K562 (cell line): ENCODE measurements at regions not wholly inside any gene's neighbourhood (a gene's known extent, or its start where the extent isn't known, plus 50 kb on each side); places are given as distances from the start of the nearest gene placed in this dataset.

ENCODE experiments used
- ATAC-seq: fragments of 200-7000 bp; cut with Tn5 transposase; 3 replicates; pipeline ENCODE4 v1.9.1; 2020; ENCODE audit warnings: moderate library complexity
- BruUV-seq: library from RNA; stranded (reverse); fragments of 400-500 nt; replicated peaks from 2 replicates; lab custom pipeline; 2021; lab: Mats Ljungman, UMichigan
- CTCF ChIA-PET: fragments of 300-600 bp; formaldehyde crosslinking; extraction: SDS; loops from one replicate; lab custom pipeline; 2021; ENCODE audit warnings: low intra/inter-chr PET ratio; lab: Yijun Ruan, JAX
- POLR2A ChIA-PET: fragments of 300-600, 350-650 bp; sonication (Branson Sonifier 250); formaldehyde crosslinking; extraction: SDS; loops from one replicate; lab custom pipeline; 2021; ENCODE audit warnings: antibody characterized with exemption, inconsistent platforms; lab: Yijun Ruan, JAX
- DNase-seq, 4 experiments: peaks; one replicate each; pipeline versions ENCODE4 v3.0.0 to v3.0.0-alpha.2; 2011 to 2018; ENCODE audit warnings: low spot score in 3 of 4, mixed read lengths in 3 of 4; ENCODE audit errors: extremely low read depth in 1 of 4
- FAIRE-seq: peaks from 2 replicates; lab custom pipeline; 2011; peaks lifted over from hg19 to GRCh38; lab: Jason Lieb, UNC
- H2AFZ ChIP-seq: 2 replicates; pipeline ENCODE4 v1.6.0; 2011; ENCODE audit warnings: low read depth, low read length, control low read depth, inconsistent platforms
- H3K27ac ChIP-seq: fragments of 200-600 bp; 3 replicates; pipeline ENCODE4 v1.8.0; 2011; ENCODE audit warnings: low read depth, mild to moderate bottlenecking, control low read depth, inconsistent platforms, low read length, moderate library complexity, mixed read lengths; ENCODE audit errors: extremely low read depth
- H3K27me3 ChIP-seq, 2 experiments: fragments of 300-600 bp in 1 of 2; 2 replicates in 1 of 2; 3 replicates in 1 of 2; pipeline versions ENCODE4 v1.6.0 to v1.8.0; 2011; ENCODE audit warnings: inconsistent platforms in 2 of 2, low read length in 2 of 2, mild to moderate bottlenecking in 1 of 2, mixed read lengths in 1 of 2, moderate library complexity in 1 of 2; ENCODE audit not compliant: control insufficient read depth in 2 of 2, insufficient read depth in 2 of 2
- H3K36me3 ChIP-seq: fragments of 300-600 bp; 3 replicates; pipeline ENCODE4 v1.8.0; 2011; ENCODE audit warnings: mild to moderate bottlenecking, low read length, inconsistent platforms; ENCODE audit not compliant: control insufficient read depth, insufficient read depth
- H3K4me1 ChIP-seq, 2 experiments: fragments of 200-600 bp in 1 of 2; replicated peaks in 1 of 2; 2 replicates in 1 of 2; 3 replicates in 1 of 2; pipeline versions ENCODE4 v1.5.1 to v1.8.0; 2011; ENCODE audit warnings: inconsistent platforms in 2 of 2, low read length in 2 of 2, mild to moderate bottlenecking in 1 of 2, mixed read lengths in 1 of 2, moderate library complexity in 1 of 2; ENCODE audit not compliant: control insufficient read depth in 2 of 2, insufficient read depth in 2 of 2
- H3K4me2 ChIP-seq: 2 replicates; pipeline ENCODE4 v1.6.1; 2011; ENCODE audit warnings: low read length, control low read depth, inconsistent platforms, mixed read lengths; ENCODE audit not compliant: insufficient read depth
- H3K4me3 ChIP-seq: fragments of 200-600 bp; sonication (generic), shearing (Covaris generic); 2 replicates; pipeline ENCODE4 v1.5.1; 2016; ENCODE audit warnings: control low read depth, inconsistent platforms
- H3K79me2 ChIP-seq: fragments of 200-600 bp; 3 replicates; pipeline ENCODE4 v1.8.0; 2011; ENCODE audit warnings: low read length, inconsistent platforms; ENCODE audit not compliant: control insufficient read depth, insufficient read depth
- H3K9ac ChIP-seq, 2 experiments: 2 replicates each; pipeline versions ENCODE4 v1.6.0 to v1.6.1; 2011; ENCODE audit warnings: low read depth in 2 of 2, low read length in 2 of 2, control low read depth in 1 of 2, inconsistent platforms in 1 of 2, mild to moderate bottlenecking in 1 of 2, mixed read lengths in 1 of 2; ENCODE audit not compliant: insufficient read depth in 1 of 2
- H3K9me1 ChIP-seq: one replicate; pipeline ENCODE4 v1.6.0; 2011; ENCODE audit warnings: inconsistent platforms, mild to moderate bottlenecking, low read length, moderate library complexity; ENCODE audit not compliant: control insufficient read depth, insufficient read depth
- H3K9me3 ChIP-seq: replicated peaks from 2 replicates; pipeline ENCODE4 v1.5.1; 2011; ENCODE audit warnings: low read depth, low read length, inconsistent platforms; ENCODE audit not compliant: control insufficient read depth, insufficient read depth
- H4K20me1 ChIP-seq: replicated peaks from 2 replicates; pipeline ENCODE4 v1.6.1; 2011; ENCODE audit warnings: low read length, inconsistent platforms, mixed read lengths; ENCODE audit not compliant: control insufficient read depth, insufficient read depth
- HBP1 ChIP-seq: fragments of 450-650 bp; formaldehyde crosslinking; IDR thresholded peaks from 2 replicates; pipeline ENCODE4 v1.4.0; 2022; ENCODE audit warnings: missing genetic modification characterization
- NFE2 ChIP-seq: IDR thresholded peaks from 2 replicates; pipeline ENCODE4 v1.6.1; 2014; ENCODE audit warnings: antibody characterized with exemption, low read depth
- TRIM25 ChIP-seq: fragments of 450-650 bp; IDR thresholded peaks from 2 replicates; pipeline ENCODE4 v1.7.0; 2016; ENCODE audit warnings: borderline replicate concordance
- U2AF1 ChIP-seq: fragments of 200-400 bp; formaldehyde crosslinking; optimal IDR thresholded peaks from 2 replicates; pipeline ENCODE3; 2017; ENCODE audit warnings: mild to moderate bottlenecking, low read depth, low read length, moderate library complexity
- YY1 ChIP-seq, 3 experiments: IDR thresholded peaks; 2 replicates each; pipeline ENCODE4 v1.6.1; 2011; ENCODE audit warnings: low read length in 2 of 3, mild to moderate bottlenecking in 2 of 3, moderate library complexity in 2 of 3, borderline replicate concordance in 1 of 3, control low read depth in 1 of 3, low read depth in 1 of 3; ENCODE audit not compliant: insufficient read depth in 3 of 3, insufficient replicate concordance in 2 of 3, control insufficient read depth in 1 of 3, insufficient read length in 1 of 3; ENCODE audit errors: extremely low read depth in 1 of 3
- ZNF224 ChIP-seq: sonication (generic); formaldehyde crosslinking; IDR thresholded peaks from 2 replicates; pipeline ENCODE4 v1.8.0; 2022; ENCODE audit warnings: mild to moderate bottlenecking, missing genetic modification reagents
- ZNF696 ChIP-seq: fragments of 250-450 bp; sonication (Bioruptor Pico); conservative IDR thresholded peaks from 2 replicates; pipeline ENCODE4 v1.4.0; 2020; ENCODE audit warnings: mild to moderate bottlenecking, moderate library complexity
- WGBS: fragments of 100-300 bp; shearing (Covaris generic); methylation state at CpG from one replicate; pipeline ENCODE4 v1.1.6; 2016; ENCODE audit warnings: low coverage, mixed read lengths; ENCODE audit not compliant: insufficient coverage; ENCODE audit errors: missing lambda C conversion rate; 5-methylcytosine and 5-hydroxymethylcytosine counted together
- in situ Hi-C: fragments of 300-500 bp; cut with MboI; formaldehyde crosslinking; loops from 4 replicates; pipeline ENCODE4 v1.15.0; 2018; ENCODE audit warnings: inconsistent platforms, mixed read lengths
- intact Hi-C: fragments of 100-400 bp; cut with micrococcal nuclease; formaldehyde crosslinking; loops from 2 replicates; pipeline ENCODE4 v1.14.2; 2022

GRCh38 chr4:137345597-137345996 lies 186.7 kb downstream of the PCDH18 start:
- no peaks in the 10 kb centered on the region for H3K9me1 ChIP-seq
- H3K4me2 ChIP-seq: no peak overlapping the region
- no peaks in the 10 kb centered on the region for H3K36me3 ChIP-seq
- no peak overlapping the region for H2AFZ ChIP-seq
- POLR2A ChIA-PET: interaction anchor here (0.6 kb wide), 1 partner anchor 240 kb away, joined by 6 read pairs; no protein-coding TSS in a partner anchor
- ATAC-seq (no peak), FAIRE-seq (no peak), DNase-seq (no peak)
- H3K27me3 ChIP-seq: no peaks in the 10 kb centered on the region
- intact Hi-C loops: no loop called here
- BruUV-seq: no TSS peak
- TF ChIP-seq U2AF1 (no peak), YY1 (IDR thresholded peaks at IDR 0.05; ENCODE audit: borderline replicate concordance in 1 of 3, control insufficient read depth in 1 of 3, extremely low read depth in 1 of 3, insufficient read depth in 3 of 3, insufficient read length in 1 of 3, insufficient replicate concordance in 2 of 3, low read depth in 1 of 3, low read length in 2 of 3) (no peak), NFE2 (no peak), ZNF224 (CRISPR knock-in tag) (no peak), ZNF696 (no peak), TRIM25 (no peak), HBP1 (no peak)
- no peaks in the 10 kb centered on the region for H3K9me3 ChIP-seq
- H4K20me1 ChIP-seq: no peaks in the 10 kb centered on the region
- H3K27ac ChIP-seq: no peak overlapping the region
- no peak overlapping the region for H3K9ac ChIP-seq
- in situ Hi-C loops: no loop called here
- H3K4me3 ChIP-seq: no peak overlapping the region
- CTCF ChIA-PET: no interaction called here
- H3K4me1 ChIP-seq: no peaks in the 10 kb centered on the region
- H3K79me2 ChIP-seq: no peaks in the 10 kb centered on the region
- 5% methylated on average over 1 of the region's 1 CpG for WGBS
